Colon (tissue), 2 donors: ENCODE measurements at regions not wholly inside any gene's neighbourhood (a gene's known extent, or its start where the extent isn't known, plus 50 kb on each side); places are given as distances from the start of the nearest gene placed in this dataset.

Experiments
- FAIRE-seq: peaks from 2 replicates; lab custom pipeline; 2012; peaks lifted over from hg19 to GRCh38; lab: Jason Lieb, UNC
- donor health status: control.
- donor health status: control.

GRCh38 chr19:31560086-31561060, 211.1 kb upstream of the TSHZ3 start:
- no peak for FAIRE-seq

- FAIRE-seq: no peak
Measured at GRCh38 chr19:31562966-31563612, 213.9 kb upstream of the TSHZ3 start.

GRCh38 chr19:31567776-31568175, 218.5 kb upstream of the TSHZ3 start:
- no peak for FAIRE-seq

- FAIRE-seq: no peak
Measured at GRCh38 chr19:31568724-31569123, 219.5 kb upstream of the TSHZ3 start.

- FAIRE-seq: no peak
Measured at GRCh38 chr19:31570718-31571117, 221.5 kb upstream of the TSHZ3 start.

GRCh38 chr19:31572102-31572975, 223.1 kb upstream of the TSHZ3 start:
- FAIRE-seq: no peak

- no peak for FAIRE-seq
Measured at GRCh38 chr19:31572976-31573298, 223.7 kb upstream of the TSHZ3 start.

- no peak for FAIRE-seq
Measured at GRCh38 chr19:31574251-31574973, 225.2 kb upstream of the TSHZ3 start.

GRCh38 chr19:31575846-31576335, 226.7 kb upstream of the TSHZ3 start:
- FAIRE-seq: no peak

GRCh38 chr19:31578326-31578725, 229.1 kb upstream of the TSHZ3 start:
- FAIRE-seq: no peak

GRCh38 chr19:31583148-31583547, 233.9 kb upstream of the TSHZ3 start:
- no peak for FAIRE-seq

GRCh38 chr19:31586282-31586681, 237.0 kb upstream of the TSHZ3 start:
- no peak for FAIRE-seq

- FAIRE-seq: no peak
Measured at GRCh38 chr19:31589109-31589508, 239.9 kb upstream of the TSHZ3 start.

- no peak for FAIRE-seq
Measured at GRCh38 chr19:31591258-31591657, 242.0 kb upstream of the TSHZ3 start.

GRCh38 chr19:31592456-31592855, 243.2 kb upstream of the TSHZ3 start:
- no peak for FAIRE-seq

GRCh38 chr19:31594701-31595100, 245.5 kb upstream of the TSHZ3 start:
- no peak for FAIRE-seq

- FAIRE-seq: no peak
Measured at GRCh38 chr19:31595521-31595920, 246.3 kb upstream of the TSHZ3 start.

- FAIRE-seq: no peak
Measured at GRCh38 chr19:31596751-31597150, 247.5 kb upstream of the TSHZ3 start.

- FAIRE-seq: no peak
Measured at GRCh38 chr19:31597616-31598015, 248.4 kb upstream of the TSHZ3 start.

- FAIRE-seq: no peak
Measured at GRCh38 chr19:31598730-31599238, 249.5 kb upstream of the TSHZ3 start.

- no peak for FAIRE-seq
Measured at GRCh38 chr19:31600731-31601295, 251.6 kb upstream of the TSHZ3 start.
